Aorta (tissue), 5 donors: ENCODE measurements at regions not wholly inside any gene's neighbourhood (a gene's known extent, or its start where the extent isn't known, plus 50 kb on each side); places are given as distances from the start of the nearest gene placed in this dataset.
A peak's percentile ranks its signal among the peaks of the same experiment; 100 is the strongest.
"Not testable (repeated sequence)": the region's sequence is repeated elsewhere in the genome, so short reads cannot be mapped to it uniquely, and the experiment has no call there.

Experiments used
- ATAC-seq: fragments of 200-7000 bp; cut with Tn5 transposase; one replicate; pipeline ENCODE4 v1.9.1; 2022; ENCODE audit warnings: moderate library complexity; ENCODE audit not compliant: low FRiP score
- DNase-seq, 2 donors: peaks; one replicate each; pipeline ENCODE4 v3.0.0-alpha.2; 2020
- H3K27ac ChIP-seq, 2 donors: one replicate each; pipeline ENCODE4 v1.5.1; 2013; ENCODE audit warnings: low read length in 2 of 2, mild to moderate bottlenecking in 2 of 2, moderate library complexity in 2 of 2, control low read depth in 1 of 2, inconsistent platforms in 1 of 2, low read depth in 1 of 2
- H3K27me3 ChIP-seq, 2 donors: one replicate each; pipeline ENCODE4 v1.6.1; 2013; ENCODE audit warnings: control low read depth in 1 of 2, low read length in 1 of 2, mild to moderate bottlenecking in 1 of 2, moderate library complexity in 1 of 2; ENCODE audit not compliant: insufficient read depth in 2 of 2, control insufficient read depth in 1 of 2
- H3K36me3 ChIP-seq, 2 donors: one replicate each; pipeline ENCODE4 v1.6.1; 2013; ENCODE audit warnings: control low read depth in 1 of 2, low read length in 1 of 2, mild to moderate bottlenecking in 1 of 2; ENCODE audit not compliant: insufficient read depth in 2 of 2, control insufficient read depth in 1 of 2
- H3K4me1 ChIP-seq, 2 donors: one replicate each; pipeline ENCODE4 v1.6.1; 2013; ENCODE audit warnings: low read length in 2 of 2, control low read depth in 1 of 2, mild to moderate bottlenecking in 1 of 2, moderate library complexity in 1 of 2; ENCODE audit not compliant: insufficient read depth in 2 of 2, control insufficient read depth in 1 of 2
- H3K4me3 ChIP-seq, 2 donors: one replicate each; pipeline ENCODE4 v1.5.1; 2013; ENCODE audit warnings: low read length in 2 of 2, control low read depth in 1 of 2, mild to moderate bottlenecking in 1 of 2
- H3K9me3 ChIP-seq: one replicate; pipeline ENCODE4 v1.6.1; 2013; ENCODE audit warnings: mild to moderate bottlenecking, low read length; ENCODE audit not compliant: control insufficient read depth
- WGBS, 2 donors: extraction: QIAGEN DNeasy Blood & Tissue Kit; methylation state at CpG; one replicate each; pipeline ENCODE4 v1.1.7; 2013; 5-methylcytosine and 5-hydroxymethylcytosine counted together
- intact Hi-C, 2 donors: fragments of 100-400 bp; cut with DNase I; formaldehyde crosslinking; loops; one replicate each; pipeline versions ENCODE4 v1.14.2 to v1.15.0; 2022
- donor health status: healthy with polysubstance abuse.
- donor health status: Bipolar disorder and iron deficiency.
- donor health status: DM: no; HTN: no; CAD: no.
- donor health status: DM: no; HTN: no; CAD: no.
- donor health status: DM: yes; HTN: yes; CAD: no.

DNA sequence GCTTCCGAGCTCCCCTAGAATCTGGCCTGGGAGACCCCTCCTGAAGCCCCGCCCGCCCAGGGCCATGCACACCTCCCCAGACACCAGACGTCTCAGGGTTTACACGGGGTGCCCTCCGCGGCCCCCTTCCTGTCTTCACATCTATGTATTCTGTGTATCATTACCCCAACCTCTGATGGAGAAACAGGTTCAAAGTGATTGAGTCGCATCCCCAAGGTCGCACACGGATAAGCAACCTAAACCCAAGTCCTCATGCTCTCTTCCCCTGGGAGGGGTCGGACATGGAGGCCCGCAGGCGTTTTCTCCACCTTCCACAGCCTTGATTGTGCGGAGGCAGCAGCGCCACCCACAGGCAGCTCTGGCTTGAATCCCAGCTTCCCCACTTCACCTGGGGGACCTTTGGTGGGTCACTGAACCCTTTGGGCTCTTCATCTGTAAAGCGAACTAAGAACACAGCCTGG, 237.3 kb downstream of the BCL11B start:
- no peak for DNase-seq
- Histone ChIP-seq H3K4me3 (no peak overlapping the region), H3K27ac (no peak overlapping the region), H3K36me3 (no peaks in the 10 kb centered on the region), H3K27me3 (no peaks in the 10 kb centered on the region), H3K9me3 (no peaks in the 10 kb centered on the region), H3K4me1 (peaks cover 0 to 2% of the 10 kb centered on the region in 2 donors)
- ATAC-seq = no peak
- intact Hi-C loops = loop anchor here in 1 of 2 donors (5.0 to 10.0 kb wide), 3 partner anchors 107 to 570 kb away; partner anchors contain the start of gene CCDC85C
- 95 to 96% methylated on average over 16 of the region's 16 CpGs for WGBS, 2 donors

GRCh38 chr14:99035268-99035667, 236.7 kb downstream of the BCL11B start:
- Histone ChIP-seq H3K9me3 (no peaks in the 10 kb centered on the region), H3K27me3 (no peaks in the 10 kb centered on the region), H3K4me1 (peaks cover 0 to 2% of the 10 kb centered on the region in 2 donors), H3K27ac (peak overlapping the region in 1 of 2 donors; percentile 9), H3K4me3 (no peak overlapping the region), H3K36me3 (no peaks in the 10 kb centered on the region)
- intact Hi-C loops = loop anchor here in 1 of 2 donors (5.0 to 10.0 kb wide), 3 partner anchors 108 to 570 kb away; partner anchors contain the start of gene CCDC85C
- peak in 1 of 2 donors; percentile 87 for DNase-seq
- 57 to 58% methylated on average over 4 of the region's 4 CpGs for WGBS, 2 donors
- ATAC-seq = peak; percentile 71

DNA sequence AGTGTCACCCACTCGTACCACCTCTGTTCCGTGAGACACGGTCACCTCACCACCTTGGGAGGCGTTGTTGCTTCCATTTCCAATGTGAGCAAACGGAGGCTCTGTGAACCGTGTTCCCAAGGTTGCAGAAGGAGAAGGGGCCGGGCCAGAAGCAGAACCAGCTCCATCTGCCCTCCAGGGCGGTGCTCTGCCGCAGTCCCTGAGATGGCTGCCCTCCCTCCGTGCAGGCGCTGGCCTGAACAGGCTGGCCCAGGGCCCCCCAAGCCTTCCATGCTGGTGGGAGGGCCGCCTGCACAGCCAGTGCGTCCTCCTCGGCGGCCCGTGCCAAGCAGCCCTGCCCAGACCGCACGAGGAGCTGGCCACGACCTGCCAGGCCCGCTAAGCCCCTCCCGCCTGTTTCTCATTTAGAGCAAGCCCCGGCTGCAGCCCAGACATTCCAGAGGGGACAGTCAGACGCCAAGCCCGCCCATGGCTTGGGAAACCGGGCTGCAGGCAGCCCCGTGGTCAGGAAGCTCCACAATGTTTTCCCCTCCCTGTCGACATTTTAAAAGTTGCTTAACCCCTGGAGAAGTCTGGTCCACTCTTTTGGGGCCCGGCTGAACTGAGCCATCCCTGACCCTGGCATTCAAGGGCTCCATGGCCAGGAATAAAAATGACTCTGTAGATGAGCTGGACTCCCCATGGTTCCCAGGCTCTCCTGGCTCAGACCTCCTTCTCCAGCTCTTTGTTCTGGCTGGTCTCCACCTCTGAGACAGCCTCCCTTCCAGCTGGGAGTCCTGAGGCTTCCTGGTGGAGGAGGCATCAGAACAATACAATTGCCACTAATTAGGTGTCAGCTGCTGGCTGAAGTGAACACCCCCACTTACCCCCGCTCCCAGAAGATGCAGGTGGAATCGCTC, 236.0 kb downstream of the BCL11B start:
- H3K36me3 ChIP-seq = no peaks in the 10 kb centered on the region
- ATAC-seq = peak; percentile 94
- H3K4me1 ChIP-seq = peaks cover 0 to 2% of the 10 kb centered on the region in 2 donors
- H3K27me3 ChIP-seq = no peaks in the 10 kb centered on the region
- H3K9me3 ChIP-seq = no peaks in the 10 kb centered on the region
- 12% methylated on average over 26 to 30 of the region's 30 CpGs for WGBS, 2 donors
- H3K27ac ChIP-seq = peak overlapping the region; percentile 46 to 85
- DNase-seq = peak; percentile 97
- no peak overlapping the region for H3K4me3 ChIP-seq
- intact Hi-C loops = loop anchor here in 1 of 2 donors (2.0 to 10.0 kb wide), 4 partner anchors 79 to 569 kb away; partner anchors contain the start of gene CCDC85C

DNA sequence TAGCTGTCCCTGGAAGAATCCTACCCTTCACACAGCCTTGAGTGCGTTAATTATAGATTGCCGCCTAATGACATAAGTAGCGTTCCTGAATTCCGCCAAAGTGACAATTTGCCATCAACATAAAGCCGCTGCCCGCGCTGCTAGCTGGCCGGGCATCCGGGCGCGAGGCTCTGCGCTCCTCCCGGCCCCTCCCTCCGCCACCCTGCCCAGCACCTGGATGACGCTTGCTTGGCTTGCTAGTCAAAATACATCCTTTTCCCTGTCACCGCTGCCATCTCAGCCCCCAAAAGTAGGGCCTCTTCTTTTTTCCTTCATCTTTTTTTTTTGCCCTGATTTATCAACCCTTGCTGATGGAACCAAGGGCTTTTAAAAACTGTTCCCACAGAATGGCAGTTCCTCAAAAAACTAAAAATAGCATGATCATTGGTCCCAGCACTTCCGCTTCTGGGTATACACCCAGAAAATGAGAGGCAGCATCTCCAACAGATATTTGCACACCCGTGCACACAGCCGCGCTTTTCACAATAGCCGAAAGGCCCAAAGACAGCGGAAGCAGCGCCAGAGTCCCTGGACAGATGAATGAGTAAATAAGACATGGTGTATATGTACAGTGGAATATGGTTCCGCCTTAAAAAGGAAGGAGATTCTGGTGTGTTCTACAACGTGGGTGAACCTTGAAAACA, 235.2 kb downstream of the BCL11B start:
- H3K9me3 ChIP-seq = no peaks in the 10 kb centered on the region
- H3K4me1 ChIP-seq = peaks cover 0 to 2% of the 10 kb centered on the region in 2 donors
- no peak for ATAC-seq
- peak overlapping the region; percentile 46 to 85 for H3K27ac ChIP-seq
- WGBS, 2 donors = 85 to 93% methylated on average over 25 of the region's 25 CpGs
- intact Hi-C loops = loop anchor here in 1 of 2 donors (2.0 to 10.0 kb wide), 4 partner anchors 80 to 568 kb away; partner anchors contain the start of gene CCDC85C
- H3K36me3 ChIP-seq = no peaks in the 10 kb centered on the region
- no peaks in the 10 kb centered on the region for H3K27me3 ChIP-seq
- DNase-seq = peak in 1 of 2 donors; percentile 74
- no peak overlapping the region for H3K4me3 ChIP-seq

GRCh38 chr14:99037326-99037725, 234.7 kb downstream of the BCL11B start:
- not testable (repeated sequence) for H3K27me3 ChIP-seq, DNase-seq, H3K36me3 ChIP-seq, H3K4me3 ChIP-seq, H3K4me1 ChIP-seq, ATAC-seq, H3K9me3 ChIP-seq, H3K27ac ChIP-seq
- 90 to 100% methylated on average over 1 of the region's 1 CpG for WGBS, 2 donors
- intact Hi-C loops = loop anchor here in 1 of 2 donors (2.0 to 10.0 kb wide), 4 partner anchors 81 to 567 kb away; partner anchors contain the start of gene CCDC85C

- peaks cover 0 to 2% of the 10 kb centered on the region in 2 donors for H3K4me1 ChIP-seq
- intact Hi-C loops = loop anchor here in 1 of 2 donors (2.0 to 10.0 kb wide), 4 partner anchors 81 to 567 kb away; partner anchors contain the start of gene CCDC85C
- H3K4me3 ChIP-seq = no peak overlapping the region
- no peak for ATAC-seq
- no peaks in the 10 kb centered on the region for H3K9me3 ChIP-seq
- WGBS, 2 donors = 81 to 82% methylated on average over 10 of the region's 10 CpGs
- H3K27me3 ChIP-seq = no peaks in the 10 kb centered on the region
- no peak for DNase-seq
- H3K36me3 ChIP-seq = no peaks in the 10 kb centered on the region
- peak overlapping the region in 1 of 2 donors; percentile 35 for H3K27ac ChIP-seq
Measured at GRCh38 chr14:99037777-99038430, 234.1 kb downstream of the BCL11B start.

DNA sequence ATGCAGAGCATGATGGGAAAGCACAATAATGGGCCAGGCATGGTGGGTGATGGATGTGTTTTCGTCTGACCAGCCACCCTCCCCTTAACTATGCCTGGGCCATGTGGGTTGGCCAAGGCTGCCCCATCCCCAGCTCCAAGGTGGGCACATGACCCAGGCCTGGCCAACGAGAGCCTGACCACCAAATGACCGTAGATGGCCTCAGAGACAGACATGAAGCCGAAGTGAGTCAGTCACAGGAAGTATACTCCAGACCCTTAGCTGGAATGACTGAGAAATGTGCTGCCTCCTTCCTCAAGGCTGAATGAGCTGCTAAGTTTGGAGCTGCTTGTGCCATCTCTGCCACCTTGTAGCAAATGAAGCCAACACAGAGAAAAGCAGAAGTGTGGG, 233.6 kb downstream of the BCL11B start:
- intact Hi-C loops = loop anchor here in 1 of 2 donors (5.0 to 10.0 kb wide), 3 partner anchors 111 to 566 kb away; partner anchors contain the start of gene CCDC85C
- Histone ChIP-seq H3K9me3 (no peaks in the 10 kb centered on the region), H3K27ac (peak overlapping the region in 1 of 2 donors; percentile 35), H3K36me3 (no peaks in the 10 kb centered on the region), H3K27me3 (no peaks in the 10 kb centered on the region), H3K4me1 (peaks cover 0 to 2% of the 10 kb centered on the region in 2 donors), H3K4me3 (no peak overlapping the region)
- ATAC-seq = no peak
- DNase-seq = peak in 1 of 2 donors; percentile 80
- 8 to 9% methylated on average over 4 of the region's 4 CpGs for WGBS, 2 donors
